GM10266 (cell line): ENCODE measurements at regions not wholly inside any gene's neighbourhood (a gene's known extent, or its start where the extent isn't known, plus 50 kb on each side); places are given as distances from the start of the nearest gene placed in this dataset.

Experiments
- DNase-seq: peaks from one replicate; pipeline ENCODE4 v3.0.0; 2012; ENCODE audit errors: extremely low spot score
- CTCF ChIP-seq: IDR thresholded peaks from 2 replicates; pipeline ENCODE4 v1.5.1; 2012; ENCODE audit warnings: mild to moderate bottlenecking, low read depth; ENCODE audit not compliant: control insufficient read depth, insufficient read depth; ENCODE audit errors: missing control alignments

GRCh38 chr12:5260086-5260485 lies 171.8 kb upstream of the NTF3 start:
- DNase-seq = no peak
- TF ChIP-seq CTCF = no peak

GRCh38 chr12:5260591-5261086 lies 171.3 kb upstream of the NTF3 start:
- no peak for TF ChIP-seq CTCF
- no peak for DNase-seq

GRCh38 chr12:5262450-5262849 lies 169.5 kb upstream of the NTF3 start:
- TF ChIP-seq CTCF = no peak
- no peak for DNase-seq

- no peak for TF ChIP-seq CTCF
- no peak for DNase-seq
These were observed 169.0 kb upstream of the NTF3 start for GRCh38 chr12:5262885-5263284.

GRCh38 chr12:5264006-5264405 lies 167.9 kb upstream of the NTF3 start:
- no peak for TF ChIP-seq CTCF
- DNase-seq = no peak

- no peak for DNase-seq
- no peak for TF ChIP-seq CTCF
These were observed 164.1 kb upstream of the NTF3 start for GRCh38 chr12:5267603-5268423.
